Neutrophil (primary cell): ENCODE measurements at regions not wholly inside any gene's neighbourhood (a gene's known extent, or its start where the extent isn't known, plus 50 kb on each side); places are given as distances from the start of the nearest gene placed in this dataset.

Source experiments
- H3K27ac ChIP-seq: fragments of 200-600 bp; sonication (generic); 2 replicates; pipeline ENCODE4 v1.5.1; 2016; ENCODE audit warnings: mild to moderate bottlenecking, moderate library complexity
- H3K27me3 ChIP-seq: fragments of 200-600 bp; sonication (generic); 2 replicates; pipeline ENCODE4 v1.6.0; 2016; ENCODE audit warnings: mild to moderate bottlenecking
- H3K36me3 ChIP-seq: fragments of 200-600 bp; sonication (generic); 2 replicates; pipeline ENCODE4 v1.5.1; 2017
- H3K4me1 ChIP-seq, 2 experiments: fragments of 200-600 bp in 1 of 2; sonication (generic) in 1 of 2; 1 replicate in 1 of 2; 2 replicates in 1 of 2; pipeline versions ENCODE4 v1.5.1 to v1.6.1; 2013 to 2016; ENCODE audit warnings: low read depth in 1 of 2, low read length in 1 of 2, mild to moderate bottlenecking in 1 of 2, moderate library complexity in 1 of 2; ENCODE audit not compliant: control insufficient read depth in 1 of 2, insufficient read depth in 1 of 2
- H3K4me3 ChIP-seq, 2 experiments: fragments of 200-600 bp in 1 of 2; sonication (generic) in 1 of 2; 1 replicate in 1 of 2; 2 replicates in 1 of 2; pipeline ENCODE4 v1.5.1; 2013 to 2016; ENCODE audit warnings: low read depth in 1 of 2, low read length in 1 of 2, mild to moderate bottlenecking in 1 of 2, moderate library complexity in 1 of 2
- H3K9me3 ChIP-seq: fragments of 200-600 bp; sonication (generic); 2 replicates; pipeline ENCODE4 v1.5.1; 2016
- TF ChIP-seq, protein P1 (sequence below): fragments of 200-600 bp; sonication (generic); IDR thresholded peaks from 2 replicates; pipeline ENCODE4 v1.5.1; 2016; ENCODE audit warnings: antibody characterized with exemption

DNA sequence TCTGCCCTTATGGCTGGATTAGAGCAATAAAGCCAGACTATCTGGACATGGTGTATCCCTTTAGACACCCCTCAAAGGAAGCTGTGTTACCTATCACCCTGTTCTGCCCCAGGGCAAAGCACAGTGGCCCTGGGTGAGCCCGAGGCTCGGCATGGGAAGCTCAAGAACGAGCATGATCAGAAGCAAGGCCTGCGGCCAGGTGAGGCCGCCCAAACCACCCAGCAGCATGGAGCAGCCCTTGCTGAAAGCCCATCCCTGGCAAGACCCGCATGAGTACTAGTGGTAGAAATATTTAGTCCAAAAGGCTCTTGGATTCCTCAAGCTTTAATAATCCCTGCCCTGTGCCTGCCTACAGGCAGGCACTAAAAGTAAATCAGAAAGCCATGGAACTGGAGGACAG lies 261.1 kb downstream of the MEX3B start:
- H3K9me3 ChIP-seq = no peaks in the 10 kb centered on the region
- H3K4me3 ChIP-seq = no peak overlapping the region
- no peak overlapping the region for H3K27ac ChIP-seq
- no peaks in the 10 kb centered on the region for H3K4me1 ChIP-seq
- TF ChIP-seq, protein P1, sequence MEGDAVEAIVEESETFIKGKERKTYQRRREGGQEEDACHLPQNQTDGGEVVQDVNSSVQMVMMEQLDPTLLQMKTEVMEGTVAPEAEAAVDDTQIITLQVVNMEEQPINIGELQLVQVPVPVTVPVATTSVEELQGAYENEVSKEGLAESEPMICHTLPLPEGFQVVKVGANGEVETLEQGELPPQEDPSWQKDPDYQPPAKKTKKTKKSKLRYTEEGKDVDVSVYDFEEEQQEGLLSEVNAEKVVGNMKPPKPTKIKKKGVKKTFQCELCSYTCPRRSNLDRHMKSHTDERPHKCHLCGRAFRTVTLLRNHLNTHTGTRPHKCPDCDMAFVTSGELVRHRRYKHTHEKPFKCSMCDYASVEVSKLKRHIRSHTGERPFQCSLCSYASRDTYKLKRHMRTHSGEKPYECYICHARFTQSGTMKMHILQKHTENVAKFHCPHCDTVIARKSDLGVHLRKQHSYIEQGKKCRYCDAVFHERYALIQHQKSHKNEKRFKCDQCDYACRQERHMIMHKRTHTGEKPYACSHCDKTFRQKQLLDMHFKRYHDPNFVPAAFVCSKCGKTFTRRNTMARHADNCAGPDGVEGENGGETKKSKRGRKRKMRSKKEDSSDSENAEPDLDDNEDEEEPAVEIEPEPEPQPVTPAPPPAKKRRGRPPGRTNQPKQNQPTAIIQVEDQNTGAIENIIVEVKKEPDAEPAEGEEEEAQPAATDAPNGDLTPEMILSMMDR = no peak
- no peaks in the 10 kb centered on the region for H3K27me3 ChIP-seq
- H3K36me3 ChIP-seq = no peaks in the 10 kb centered on the region

DNA sequence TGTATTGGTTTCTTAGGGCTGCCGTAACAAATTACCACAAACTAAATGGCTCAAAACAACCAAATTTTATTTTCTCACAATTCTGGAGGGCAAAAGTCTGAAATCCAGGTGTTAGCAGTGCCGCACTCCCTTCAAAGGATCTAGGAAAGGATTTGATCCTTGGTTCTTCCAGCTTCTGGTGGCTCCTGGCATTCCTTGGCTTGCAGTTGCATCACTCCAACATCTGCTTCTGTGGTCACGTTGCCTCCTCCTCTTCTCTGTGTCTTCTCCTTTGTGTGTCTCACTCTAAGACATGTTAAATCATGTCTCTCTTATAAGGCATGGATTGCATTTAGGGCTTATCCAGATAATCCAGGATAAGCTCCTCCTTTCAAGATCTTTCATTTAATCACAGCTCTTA lies 262.2 kb downstream of the MEX3B start:
- no peaks in the 10 kb centered on the region for H3K9me3 ChIP-seq
- TF ChIP-seq, protein P1 = no peak
- no peaks in the 10 kb centered on the region for H3K4me1 ChIP-seq
- no peak overlapping the region for H3K27ac ChIP-seq
- H3K27me3 ChIP-seq = no peaks in the 10 kb centered on the region
- no peak overlapping the region for H3K4me3 ChIP-seq
- no peaks in the 10 kb centered on the region for H3K36me3 ChIP-seq

GRCh38 chr15:81783076-81783475 lies 262.7 kb downstream of the MEX3B start:
- Histone ChIP-seq H3K9me3 (no peaks in the 10 kb centered on the region), H3K27me3 (no peaks in the 10 kb centered on the region), H3K4me3 (no peak overlapping the region), H3K36me3 (no peaks in the 10 kb centered on the region), H3K27ac (no peak overlapping the region), H3K4me1 (no peaks in the 10 kb centered on the region)
- TF ChIP-seq, protein P1 = no peak

GRCh38 chr15:81781395-81781794 lies 264.4 kb downstream of the MEX3B start:
- Histone ChIP-seq H3K4me3 (no peak overlapping the region), H3K9me3 (no peaks in the 10 kb centered on the region), H3K27me3 (no peaks in the 10 kb centered on the region), H3K36me3 (no peaks in the 10 kb centered on the region), H3K4me1 (no peaks in the 10 kb centered on the region), H3K27ac (no peak overlapping the region)
- TF ChIP-seq, protein P1 = no peak

- Histone ChIP-seq H3K36me3 (no peaks in the 10 kb centered on the region), H3K4me1 (no peaks in the 10 kb centered on the region), H3K27me3 (no peaks in the 10 kb centered on the region), H3K4me3 (no peak overlapping the region), H3K9me3 (no peaks in the 10 kb centered on the region), H3K27ac (no peak overlapping the region)
- TF ChIP-seq, protein P1 = no peak
These were observed 264.9 kb downstream of the MEX3B start for GRCh38 chr15:81780966-81781365.

- no peaks in the 10 kb centered on the region for H3K27me3 ChIP-seq
- H3K36me3 ChIP-seq = no peaks in the 10 kb centered on the region
- no peaks in the 10 kb centered on the region for H3K4me1 ChIP-seq
- no peaks in the 10 kb centered on the region for H3K9me3 ChIP-seq
- TF ChIP-seq, protein P1 = no peak
- no peak overlapping the region for H3K27ac ChIP-seq
- H3K4me3 ChIP-seq = no peak overlapping the region
These were observed 266.6 kb downstream of the MEX3B start for GRCh38 chr15:81779181-81779580.
